Activated CD8-positive, alpha-beta memory T cell treated with anti-CD3 and anti-CD28 coated beads, Interleukin-2, amount 10 ng/mL, durations not matched to agents 7 days and 5 days (primary cell): ENCODE measurements at regions not wholly inside any gene's neighbourhood (a gene's known extent, or its start where the extent isn't known, plus 50 kb on each side); places are given as distances from the start of the nearest gene placed in this dataset.

ENCODE experiments used
- ATAC-seq: fragments of 150-1000 bp; cut with Tn5 transposase; one replicate; pipeline ENCODE4 v1.10.0; 2021; ENCODE audit warnings: moderate library complexity
- CTCF ChIA-PET: fragments of 350-600 bp; sonication (Branson Sonifier 250); formaldehyde crosslinking; loops from one replicate; lab custom pipeline; 2021; ENCODE audit warnings: antibody characterized with exemption; lab: Charles Lee
- DNase-seq: peaks from one replicate; pipeline ENCODE4 v3.0.0-alpha.2; 2020
- H3K27ac Mint-ChIP-seq: one replicate; pipeline ENCODE4 v1.8.0; 2021; ENCODE audit warnings: mild to moderate bottlenecking, mixed read lengths
- H3K27me3 Mint-ChIP-seq: one replicate; pipeline ENCODE4 v1.8.0; 2021; ENCODE audit warnings: mixed read lengths
- H3K36me3 Mint-ChIP-seq: one replicate; pipeline ENCODE4 v1.8.0; 2021; ENCODE audit warnings: mild to moderate bottlenecking, mixed read lengths
- H3K4me1 Mint-ChIP-seq: one replicate; pipeline ENCODE4 v1.8.0; 2021; ENCODE audit warnings: mixed read lengths
- H3K4me3 Mint-ChIP-seq: one replicate; pipeline ENCODE4 v1.8.0; 2021; ENCODE audit warnings: mild to moderate bottlenecking, moderate library complexity, mixed read lengths
- H3K9me3 Mint-ChIP-seq: one replicate; pipeline ENCODE4 v1.8.0; 2022; ENCODE audit warnings: low read depth, mixed read lengths

DNA sequence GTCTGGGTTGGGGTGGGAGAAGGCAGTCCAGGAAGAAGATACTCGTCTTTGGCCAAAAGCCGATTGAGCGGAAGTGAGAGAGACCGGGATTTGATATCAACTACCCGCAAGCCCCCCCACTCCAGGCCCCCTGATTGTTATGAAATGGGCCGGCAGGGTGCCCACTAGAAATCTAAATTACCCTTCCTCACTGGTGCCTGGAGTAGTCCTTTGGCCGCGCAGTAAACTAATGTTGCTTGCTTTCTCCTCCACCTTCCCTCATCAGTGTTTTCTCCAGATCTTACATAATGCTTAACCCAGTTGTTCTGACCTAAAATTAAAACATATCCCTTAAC lies 119.2 kb upstream of the BARHL2 start:
- ATAC-seq (no peak), DNase-seq (no peak)
- CTCF ChIA-PET, result no interaction called here
- Mint-ChIP-seq H3K9me3 (peaks cover 2% of the 10 kb centered on the region), H3K36me3 (peaks cover 7% of the 10 kb centered on the region), H3K4me3 (no peak overlapping the region), H3K27me3 (peaks cover 95% of the 10 kb centered on the region), H3K4me1 (peaks cover 13% of the 10 kb centered on the region), H3K27ac (no peak overlapping the region)

- no peak for DNase-seq
Observed at GRCh38 chr1:90835661-90836344, 118.7 kb upstream of the BARHL2 start.

DNA sequence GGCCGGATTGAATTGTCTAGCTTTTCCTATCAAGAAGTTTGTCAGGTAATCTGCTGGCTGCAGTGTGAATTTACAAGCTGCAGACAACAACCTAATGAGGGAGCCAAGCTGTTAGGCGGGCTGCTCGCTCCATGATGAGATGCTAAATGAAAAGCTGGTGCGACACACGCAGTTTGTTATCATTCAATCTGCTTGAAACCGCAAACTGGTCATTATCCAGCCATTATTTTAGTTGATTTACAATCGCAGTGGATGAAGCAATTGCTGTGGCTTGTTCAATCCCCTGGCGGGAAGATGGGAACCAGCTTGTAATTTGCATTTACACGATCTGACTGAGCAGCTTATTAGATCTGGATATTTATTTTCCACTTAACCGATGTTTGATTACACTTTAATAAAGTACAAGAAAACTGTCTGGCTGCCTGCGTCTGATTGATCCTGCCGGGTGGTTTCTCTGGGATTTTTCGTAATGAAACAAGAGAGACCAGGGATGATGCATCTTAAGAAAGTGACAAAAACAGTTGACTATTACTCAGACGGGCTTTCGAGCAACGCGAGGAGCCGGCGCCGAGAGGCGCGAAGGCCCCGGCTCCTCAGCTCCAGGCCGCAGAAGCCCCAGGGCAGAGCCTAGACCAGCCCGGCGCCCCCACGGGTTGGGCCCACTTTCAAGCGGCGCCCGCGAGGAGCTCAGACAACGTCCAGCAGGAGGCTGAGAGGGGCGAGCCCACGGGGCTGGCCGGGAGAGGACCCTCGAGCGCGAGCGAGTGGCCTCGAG lies 118.0 kb upstream of the BARHL2 start:
- CTCF ChIA-PET, result no interaction called here
- peaks cover 13% of the 10 kb centered on the region for H3K4me1 Mint-ChIP-seq
- no peak for DNase-seq
- H3K4me3 Mint-ChIP-seq, result no peak overlapping the region
- peak overlapping the region; percentile 34 for H3K27ac Mint-ChIP-seq
- H3K27me3 Mint-ChIP-seq, result peaks cover 94% of the 10 kb centered on the region
- no peak for ATAC-seq
- peaks cover 7% of the 10 kb centered on the region for H3K36me3 Mint-ChIP-seq
- peaks cover 2% of the 10 kb centered on the region for H3K9me3 Mint-ChIP-seq

More at GRCh38 chr1:90835661-90836344, 118.7 kb upstream of the BARHL2 start:
- peaks cover 7% of the 10 kb centered on the region for H3K36me3 Mint-ChIP-seq
- no peak overlapping the region for H3K27ac Mint-ChIP-seq
- H3K4me1 Mint-ChIP-seq, result peaks cover 13% of the 10 kb centered on the region
- peaks cover 95% of the 10 kb centered on the region for H3K27me3 Mint-ChIP-seq
- ATAC-seq, result no peak
- peaks cover 2% of the 10 kb centered on the region for H3K9me3 Mint-ChIP-seq
- H3K4me3 Mint-ChIP-seq, result no peak overlapping the region
- CTCF ChIA-PET, result no interaction called here

- ATAC-seq, result no peak
- H3K4me3 Mint-ChIP-seq, result no peak overlapping the region
- peaks cover 7% of the 10 kb centered on the region for H3K36me3 Mint-ChIP-seq
- no peak for DNase-seq
- H3K4me1 Mint-ChIP-seq, result peaks cover 13% of the 10 kb centered on the region
- CTCF ChIA-PET, result no interaction called here
- H3K27me3 Mint-ChIP-seq, result peaks cover 94% of the 10 kb centered on the region
- H3K27ac Mint-ChIP-seq, result no peak overlapping the region
- peaks cover 2% of the 10 kb centered on the region for H3K9me3 Mint-ChIP-seq
Observed at GRCh38 chr1:90834354-90834885, 117.3 kb upstream of the BARHL2 start.

- H3K27ac Mint-ChIP-seq, result no peak overlapping the region
Observed at GRCh38 chr1:90833466-90834110, 116.5 kb upstream of the BARHL2 start.

DNA sequence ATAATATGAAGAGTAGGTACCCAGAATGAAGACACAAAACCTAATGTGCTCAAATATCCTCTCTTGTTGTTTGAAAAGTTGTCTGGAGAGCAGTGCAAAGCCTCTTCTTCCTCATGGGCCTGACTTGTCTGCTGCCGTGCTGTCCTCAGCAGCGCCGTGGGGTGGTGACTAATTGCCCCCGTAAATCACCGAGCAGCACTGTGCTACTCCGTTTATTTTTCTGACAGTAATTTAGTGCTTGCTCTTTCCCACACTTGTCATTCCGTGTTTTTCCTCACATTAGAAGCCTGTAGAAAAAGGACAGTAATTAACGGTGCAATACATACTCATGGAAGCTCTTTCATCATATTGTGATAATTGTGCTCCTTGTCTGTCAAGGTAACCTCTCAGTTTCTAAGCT lies 114.8 kb upstream of the BARHL2 start:
- no peak overlapping the region for H3K4me3 Mint-ChIP-seq
- no peak for ATAC-seq
- no peak overlapping the region for H3K27ac Mint-ChIP-seq
- H3K4me1 Mint-ChIP-seq, result peaks cover 13% of the 10 kb centered on the region
- H3K27me3 Mint-ChIP-seq, result peaks cover 86% of the 10 kb centered on the region
- H3K9me3 Mint-ChIP-seq, result peaks cover 2% of the 10 kb centered on the region
- CTCF ChIA-PET, result interaction anchor here (0.7 to 1.3 kb wide), 2 partner anchors 20 to 104 kb away, joined by 3 read pairs; no protein-coding TSS in a partner anchor
- DNase-seq, result no peak
- peaks cover 7% of the 10 kb centered on the region for H3K36me3 Mint-ChIP-seq

More at GRCh38 chr1:90833466-90834110, 116.5 kb upstream of the BARHL2 start:
- peaks cover 13% of the 10 kb centered on the region for H3K4me1 Mint-ChIP-seq
- H3K9me3 Mint-ChIP-seq, result peaks cover 2% of the 10 kb centered on the region
- DNase-seq (no peak), ATAC-seq (no peak)
- peaks cover 7% of the 10 kb centered on the region for H3K36me3 Mint-ChIP-seq
- peaks cover 92% of the 10 kb centered on the region for H3K27me3 Mint-ChIP-seq
- H3K4me3 Mint-ChIP-seq, result no peak overlapping the region
- CTCF ChIA-PET, result interaction anchor here (1.0 kb wide), 1 partner anchor 99 kb away, joined by 3 read pairs; no protein-coding TSS in a partner anchor

- Mint-ChIP-seq H3K36me3 (no peaks in the 10 kb centered on the region), H3K27me3 (peaks cover 48% of the 10 kb centered on the region), H3K27ac (no peak overlapping the region), H3K4me1 (no peaks in the 10 kb centered on the region), H3K9me3 (no peaks in the 10 kb centered on the region), H3K4me3 (no peak overlapping the region)
- CTCF ChIA-PET, result no interaction called here
- DNase-seq, result no peak
- no peak for ATAC-seq
Observed at GRCh38 chr1:90826834-90827233, 109.7 kb upstream of the BARHL2 start.

GRCh38 chr1:90826024-90826423 lies 108.9 kb upstream of the BARHL2 start:
- H3K27me3 Mint-ChIP-seq, result peaks cover 40% of the 10 kb centered on the region
- no peak overlapping the region for H3K4me3 Mint-ChIP-seq
- no peak overlapping the region for H3K27ac Mint-ChIP-seq
- no peaks in the 10 kb centered on the region for H3K36me3 Mint-ChIP-seq
- H3K4me1 Mint-ChIP-seq, result no peaks in the 10 kb centered on the region
- no peak for DNase-seq
- CTCF ChIA-PET, result no interaction called here
- H3K9me3 Mint-ChIP-seq, result no peaks in the 10 kb centered on the region
- no peak for ATAC-seq

DNA sequence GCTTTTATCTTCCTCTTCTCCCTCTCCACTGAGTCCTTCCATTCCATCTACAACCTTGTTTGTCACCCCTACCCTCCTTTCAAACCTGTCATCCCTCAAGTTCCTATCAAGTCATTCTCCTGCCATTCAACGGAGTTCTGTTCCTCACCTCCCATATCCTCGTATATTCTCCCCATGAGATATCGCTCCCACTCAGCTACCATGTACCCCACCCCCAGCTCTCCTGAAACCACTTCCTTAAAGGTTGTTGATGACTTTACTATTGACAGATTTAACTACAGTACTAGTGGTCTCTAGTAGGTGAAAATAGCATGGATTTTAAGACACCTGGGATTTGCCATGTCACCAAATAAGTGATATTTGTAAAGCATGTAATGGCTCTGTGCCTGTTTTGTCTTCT lies 107.4 kb upstream of the BARHL2 start:
- no peaks in the 10 kb centered on the region for H3K9me3 Mint-ChIP-seq
- H3K4me1 Mint-ChIP-seq, result no peaks in the 10 kb centered on the region
- ATAC-seq (no peak), DNase-seq (no peak)
- H3K36me3 Mint-ChIP-seq, result no peaks in the 10 kb centered on the region
- H3K27me3 Mint-ChIP-seq, result peaks cover 26% of the 10 kb centered on the region
- CTCF ChIA-PET, result no interaction called here
- no peak overlapping the region for H3K4me3 Mint-ChIP-seq
- H3K27ac Mint-ChIP-seq, result no peak overlapping the region

GRCh38 chr1:90823686-90824085 lies 106.6 kb upstream of the BARHL2 start:
- Mint-ChIP-seq H3K27me3 (peaks cover 19% of the 10 kb centered on the region), H3K4me3 (no peak overlapping the region), H3K36me3 (no peaks in the 10 kb centered on the region), H3K9me3 (no peaks in the 10 kb centered on the region), H3K27ac (no peak overlapping the region), H3K4me1 (no peaks in the 10 kb centered on the region)
- DNase-seq (no peak), ATAC-seq (no peak)
- CTCF ChIA-PET, result no interaction called here

- H3K36me3 Mint-ChIP-seq, result no peaks in the 10 kb centered on the region
- H3K9me3 Mint-ChIP-seq, result no peaks in the 10 kb centered on the region
- DNase-seq (no peak), ATAC-seq (no peak)
- H3K4me1 Mint-ChIP-seq, result no peaks in the 10 kb centered on the region
- CTCF ChIA-PET, result no interaction called here
- H3K27ac Mint-ChIP-seq, result no peak overlapping the region
- H3K4me3 Mint-ChIP-seq, result no peak overlapping the region
- H3K27me3 Mint-ChIP-seq, result peaks cover 11% of the 10 kb centered on the region
Observed at GRCh38 chr1:90821788-90822359, 104.8 kb upstream of the BARHL2 start.

DNA sequence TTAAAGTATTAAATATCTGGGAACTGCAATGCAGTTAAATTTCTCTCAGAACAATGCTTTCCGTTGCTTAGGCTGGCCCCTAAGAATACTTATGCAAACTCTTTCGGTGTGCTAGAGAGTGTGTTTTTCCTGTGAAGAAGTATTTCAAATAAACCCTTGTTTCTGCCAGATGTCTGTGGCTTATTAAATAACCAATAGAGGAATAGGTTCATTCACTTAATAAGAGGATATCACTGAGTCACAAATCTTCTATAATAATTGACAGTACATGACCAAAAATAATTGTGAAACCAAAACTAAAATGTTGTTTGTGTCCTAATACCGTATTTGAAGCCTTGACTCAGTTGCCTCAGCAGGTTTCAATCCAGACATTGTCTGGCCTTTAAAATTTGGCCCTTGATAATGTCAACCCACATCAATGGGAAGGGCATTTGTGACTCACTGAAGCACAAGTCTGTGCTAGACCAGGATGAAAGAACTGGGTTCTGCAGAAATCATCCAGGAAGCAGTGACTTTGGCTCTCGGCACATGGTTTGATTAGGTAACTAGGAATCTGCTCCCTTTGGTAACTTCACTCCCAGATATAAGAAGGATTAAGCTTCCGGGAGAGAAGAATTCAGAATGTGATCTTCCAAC lies 104.2 kb upstream of the BARHL2 start:
- Mint-ChIP-seq H3K4me3 (no peak overlapping the region), H3K36me3 (no peaks in the 10 kb centered on the region), H3K27me3 (peaks cover 11% of the 10 kb centered on the region), H3K4me1 (no peaks in the 10 kb centered on the region), H3K27ac (no peak overlapping the region), H3K9me3 (no peaks in the 10 kb centered on the region)
- no peak for DNase-seq
- no peak for ATAC-seq
- CTCF ChIA-PET, result no interaction called here

GRCh38 chr1:90820745-90821144 lies 103.6 kb upstream of the BARHL2 start:
- no peak overlapping the region for H3K27ac Mint-ChIP-seq
- H3K36me3 Mint-ChIP-seq, result no peaks in the 10 kb centered on the region
- no peak overlapping the region for H3K4me3 Mint-ChIP-seq
- ATAC-seq, result no peak
- CTCF ChIA-PET, result no interaction called here
- DNase-seq, result no peak
- H3K4me1 Mint-ChIP-seq, result no peaks in the 10 kb centered on the region
- H3K9me3 Mint-ChIP-seq, result no peaks in the 10 kb centered on the region
- peaks cover 14% of the 10 kb centered on the region for H3K27me3 Mint-ChIP-seq
